ENCODE measurements at regions not wholly inside any gene's neighbourhood (a gene's known extent, or its start where the extent isn't known, plus 50 kb on each side); places are given as distances from the start of the nearest gene placed in this dataset.

DNA sequence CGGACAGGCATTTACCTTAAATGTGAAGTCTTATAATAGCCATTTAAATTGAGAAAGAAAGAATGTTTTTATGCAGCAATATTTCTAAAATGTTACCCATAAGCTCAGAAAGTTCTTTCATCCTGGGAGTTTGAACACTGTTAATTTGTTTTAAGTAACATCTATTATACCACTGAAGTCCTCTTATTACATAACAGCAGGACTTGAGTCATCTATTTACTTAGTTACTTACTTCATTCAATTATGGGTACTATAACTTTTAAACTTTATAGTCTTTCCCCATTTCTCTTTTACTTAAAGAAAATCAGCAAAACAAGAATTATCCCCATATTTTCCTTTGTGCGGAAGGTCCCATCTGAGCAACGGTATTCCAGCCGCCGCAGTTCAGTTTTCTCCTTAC lies 473.1 kb downstream of the ETNK1 start:
- TF ChIP-seq POLR2A (IDR thresholded peaks at IDR 0.05; ENCODE audit: low read depth, low read length) = no peak
- no peak for TF ChIP-seq POLR2AphosphoS5 (IDR thresholded peaks at IDR 0.05; ENCODE audit: low read depth, low read length)
- TF ChIP-seq TAF1 (IDR thresholded peaks at IDR 0.05; ENCODE audit: borderline replicate concordance, low read depth, low read length) = no peak
